Liver (tissue), 3 donors: ENCODE measurements at regions not wholly inside any gene's neighbourhood (a gene's known extent, or its start where the extent isn't known, plus 50 kb on each side); places are given as distances from the start of the nearest gene placed in this dataset.

ENCODE experiments used
- ATF3 ChIP-seq: IDR thresholded peaks from 2 replicates; pipeline ENCODE4 v1.6.1; 2016; ENCODE audit warnings: antibody characterized with exemption
- CTCF ChIP-seq: fragments of 150-350 bp; IDR thresholded peaks from 2 replicates; pipeline ENCODE4 v1.5.1; 2017; ENCODE audit warnings: improper control_type of control experiment, low read depth, low read length; ENCODE audit not compliant: missing input control
- GABPA ChIP-seq, 2 donors: IDR thresholded peaks in 1 of 2; conservative IDR thresholded peaks in 1 of 2; 2 replicates each; pipeline ENCODE4 v1.6.1; 2016; ENCODE audit warnings: antibody characterized with exemption in 2 of 2, mild to moderate bottlenecking in 1 of 2, moderate library complexity in 1 of 2
- HNF4A ChIP-seq, 2 donors: conservative IDR thresholded peaks; 2 replicates each; pipeline ENCODE4 v1.6.1; 2016; ENCODE audit warnings: antibody characterized with exemption in 2 of 2, mild to moderate bottlenecking in 2 of 2
- HNF4G ChIP-seq: IDR thresholded peaks from 2 replicates; pipeline ENCODE4 v1.6.1; 2016; ENCODE audit warnings: antibody characterized with exemption
- MAX ChIP-seq: IDR thresholded peaks from 2 replicates; pipeline ENCODE4 v1.6.1; 2016; ENCODE audit warnings: antibody characterized with exemption
- REST ChIP-seq: IDR thresholded peaks from 2 replicates; pipeline ENCODE4 v1.6.1; 2016; ENCODE audit warnings: antibody characterized with exemption, mild to moderate bottlenecking
- TAF1 ChIP-seq: conservative IDR thresholded peaks from 2 replicates; pipeline ENCODE4 v1.6.1; 2016; ENCODE audit warnings: antibody characterized with exemption, mild to moderate bottlenecking
- YY1 ChIP-seq: IDR thresholded peaks from 2 replicates; pipeline ENCODE4 v1.6.1; 2016; ENCODE audit warnings: antibody characterized with exemption, mild to moderate bottlenecking
- donor health status: healthy.
- donor health status: healthy.

- TF ChIP-seq HNF4G (no peak), CTCF (no peak), TAF1 (no peak), REST (no peak), MAX (no peak), YY1 (no peak), ATF3 (no peak), HNF4A (conservative IDR thresholded peaks at IDR 0.05) (no peak), GABPA (IDR thresholded peaks at IDR 0.05 in 1 of 2, conservative IDR thresholded peaks at IDR 0.05 in 1 of 2) (no peak)
These were observed 107.7 kb upstream of the SV2C start for GRCh38 chr5:75975496-75975895.
